H1 (cell line): ENCODE measurements at regions not wholly inside any gene's neighbourhood (a gene's known extent, or its start where the extent isn't known, plus 50 kb on each side); places are given as distances from the start of the nearest gene placed in this dataset.

Experiments
- CHD1 ChIP-seq: IDR thresholded peaks from 2 replicates; pipeline ENCODE4 v1.6.1; 2012; ENCODE audit warnings: low read depth, low read length, improper control_type of control experiment
- HDAC2 ChIP-seq, 2 experiments: fragments of 300-600 bp in 1 of 2; sonication (generic) in 1 of 2; IDR thresholded peaks; 2 replicates each; pipeline ENCODE4 v1.6.1; 2011 to 2012; ENCODE audit warnings: low read depth in 2 of 2, low read length in 2 of 2, mild to moderate bottlenecking in 2 of 2, moderate library complexity in 2 of 2, borderline replicate concordance in 1 of 2, inconsistent platforms in 1 of 2
- HDAC6 ChIP-seq: IDR thresholded peaks from one replicate; pipeline ENCODE4 v1.7.1; 2012; ENCODE audit warnings: low read depth, mild to moderate bottlenecking, inconsistent platforms, low read length, moderate library complexity
- POLR2AphosphoS5 ChIP-seq: IDR thresholded peaks from 2 replicates; pipeline ENCODE4 v1.6.1; 2011; ENCODE audit warnings: low read depth, low read length
- TF ChIP-seq, protein P1 (sequence below): fragments of 300-600 bp; sonication (generic); IDR thresholded peaks from 2 replicates; pipeline ENCODE4 v1.7.1; 2012; ENCODE audit warnings: low read length, moderate library complexity, mild to moderate bottlenecking, inconsistent platforms; ENCODE audit not compliant: insufficient replicate concordance

DNA sequence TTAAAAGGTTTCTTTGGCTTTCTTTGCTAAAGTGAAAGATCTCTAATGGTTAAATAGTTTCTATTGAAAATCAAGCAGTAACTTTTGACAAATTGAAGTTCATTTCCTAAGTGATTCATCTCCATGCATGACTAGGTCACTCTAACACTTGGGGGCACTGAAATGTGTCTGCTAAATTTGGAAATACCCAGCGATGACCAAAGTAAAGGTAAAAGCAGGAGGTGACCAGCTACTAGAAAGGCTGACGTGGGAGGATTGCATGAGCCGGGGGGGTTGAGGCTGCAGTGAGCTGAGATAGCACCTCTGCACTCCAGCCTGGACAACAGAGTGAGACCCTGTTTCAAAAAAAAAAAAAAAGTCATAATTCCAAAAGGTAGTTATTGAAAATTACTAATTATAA, 111.8 kb upstream of the GPR141 start (continued):
- TF ChIP-seq, protein P1, sequence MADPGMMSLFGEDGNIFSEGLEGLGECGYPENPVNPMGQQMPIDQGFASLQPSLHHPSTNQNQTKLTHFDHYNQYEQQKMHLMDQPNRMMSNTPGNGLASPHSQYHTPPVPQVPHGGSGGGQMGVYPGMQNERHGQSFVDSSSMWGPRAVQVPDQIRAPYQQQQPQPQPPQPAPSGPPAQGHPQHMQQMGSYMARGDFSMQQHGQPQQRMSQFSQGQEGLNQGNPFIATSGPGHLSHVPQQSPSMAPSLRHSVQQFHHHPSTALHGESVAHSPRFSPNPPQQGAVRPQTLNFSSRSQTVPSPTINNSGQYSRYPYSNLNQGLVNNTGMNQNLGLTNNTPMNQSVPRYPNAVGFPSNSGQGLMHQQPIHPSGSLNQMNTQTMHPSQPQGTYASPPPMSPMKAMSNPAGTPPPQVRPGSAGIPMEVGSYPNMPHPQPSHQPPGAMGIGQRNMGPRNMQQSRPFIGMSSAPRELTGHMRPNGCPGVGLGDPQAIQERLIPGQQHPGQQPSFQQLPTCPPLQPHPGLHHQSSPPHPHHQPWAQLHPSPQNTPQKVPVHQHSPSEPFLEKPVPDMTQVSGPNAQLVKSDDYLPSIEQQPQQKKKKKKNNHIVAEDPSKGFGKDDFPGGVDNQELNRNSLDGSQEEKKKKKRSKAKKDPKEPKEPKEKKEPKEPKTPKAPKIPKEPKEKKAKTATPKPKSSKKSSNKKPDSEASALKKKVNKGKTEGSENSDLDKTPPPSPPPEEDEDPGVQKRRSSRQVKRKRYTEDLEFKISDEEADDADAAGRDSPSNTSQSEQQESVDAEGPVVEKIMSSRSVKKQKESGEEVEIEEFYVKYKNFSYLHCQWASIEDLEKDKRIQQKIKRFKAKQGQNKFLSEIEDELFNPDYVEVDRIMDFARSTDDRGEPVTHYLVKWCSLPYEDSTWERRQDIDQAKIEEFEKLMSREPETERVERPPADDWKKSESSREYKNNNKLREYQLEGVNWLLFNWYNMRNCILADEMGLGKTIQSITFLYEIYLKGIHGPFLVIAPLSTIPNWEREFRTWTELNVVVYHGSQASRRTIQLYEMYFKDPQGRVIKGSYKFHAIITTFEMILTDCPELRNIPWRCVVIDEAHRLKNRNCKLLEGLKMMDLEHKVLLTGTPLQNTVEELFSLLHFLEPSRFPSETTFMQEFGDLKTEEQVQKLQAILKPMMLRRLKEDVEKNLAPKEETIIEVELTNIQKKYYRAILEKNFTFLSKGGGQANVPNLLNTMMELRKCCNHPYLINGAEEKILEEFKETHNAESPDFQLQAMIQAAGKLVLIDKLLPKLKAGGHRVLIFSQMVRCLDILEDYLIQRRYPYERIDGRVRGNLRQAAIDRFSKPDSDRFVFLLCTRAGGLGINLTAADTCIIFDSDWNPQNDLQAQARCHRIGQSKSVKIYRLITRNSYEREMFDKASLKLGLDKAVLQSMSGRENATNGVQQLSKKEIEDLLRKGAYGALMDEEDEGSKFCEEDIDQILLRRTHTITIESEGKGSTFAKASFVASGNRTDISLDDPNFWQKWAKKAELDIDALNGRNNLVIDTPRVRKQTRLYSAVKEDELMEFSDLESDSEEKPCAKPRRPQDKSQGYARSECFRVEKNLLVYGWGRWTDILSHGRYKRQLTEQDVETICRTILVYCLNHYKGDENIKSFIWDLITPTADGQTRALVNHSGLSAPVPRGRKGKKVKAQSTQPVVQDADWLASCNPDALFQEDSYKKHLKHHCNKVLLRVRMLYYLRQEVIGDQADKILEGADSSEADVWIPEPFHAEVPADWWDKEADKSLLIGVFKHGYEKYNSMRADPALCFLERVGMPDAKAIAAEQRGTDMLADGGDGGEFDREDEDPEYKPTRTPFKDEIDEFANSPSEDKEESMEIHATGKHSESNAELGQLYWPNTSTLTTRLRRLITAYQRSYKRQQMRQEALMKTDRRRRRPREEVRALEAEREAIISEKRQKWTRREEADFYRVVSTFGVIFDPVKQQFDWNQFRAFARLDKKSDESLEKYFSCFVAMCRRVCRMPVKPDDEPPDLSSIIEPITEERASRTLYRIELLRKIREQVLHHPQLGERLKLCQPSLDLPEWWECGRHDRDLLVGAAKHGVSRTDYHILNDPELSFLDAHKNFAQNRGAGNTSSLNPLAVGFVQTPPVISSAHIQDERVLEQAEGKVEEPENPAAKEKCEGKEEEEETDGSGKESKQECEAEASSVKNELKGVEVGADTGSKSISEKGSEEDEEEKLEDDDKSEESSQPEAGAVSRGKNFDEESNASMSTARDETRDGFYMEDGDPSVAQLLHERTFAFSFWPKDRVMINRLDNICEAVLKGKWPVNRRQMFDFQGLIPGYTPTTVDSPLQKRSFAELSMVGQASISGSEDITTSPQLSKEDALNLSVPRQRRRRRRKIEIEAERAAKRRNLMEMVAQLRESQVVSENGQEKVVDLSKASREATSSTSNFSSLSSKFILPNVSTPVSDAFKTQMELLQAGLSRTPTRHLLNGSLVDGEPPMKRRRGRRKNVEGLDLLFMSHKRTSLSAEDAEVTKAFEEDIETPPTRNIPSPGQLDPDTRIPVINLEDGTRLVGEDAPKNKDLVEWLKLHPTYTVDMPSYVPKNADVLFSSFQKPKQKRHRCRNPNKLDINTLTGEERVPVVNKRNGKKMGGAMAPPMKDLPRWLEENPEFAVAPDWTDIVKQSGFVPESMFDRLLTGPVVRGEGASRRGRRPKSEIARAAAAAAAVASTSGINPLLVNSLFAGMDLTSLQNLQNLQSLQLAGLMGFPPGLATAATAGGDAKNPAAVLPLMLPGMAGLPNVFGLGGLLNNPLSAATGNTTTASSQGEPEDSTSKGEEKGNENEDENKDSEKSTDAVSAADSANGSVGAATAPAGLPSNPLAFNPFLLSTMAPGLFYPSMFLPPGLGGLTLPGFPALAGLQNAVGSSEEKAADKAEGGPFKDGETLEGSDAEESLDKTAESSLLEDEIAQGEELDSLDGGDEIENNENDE: no peak
- TF ChIP-seq HDAC6: no peak
- no peak for TF ChIP-seq POLR2AphosphoS5
- no peak for TF ChIP-seq HDAC2 (IDR thresholded peaks at IDR 0.05; ENCODE audit: borderline replicate concordance in 1 of 2, low read depth in 2 of 2, low read length in 2 of 2)
- no peak for TF ChIP-seq CHD1
